ENCODE measurements at regions not wholly inside any gene's neighbourhood (a gene's known extent, or its start where the extent isn't known, plus 50 kb on each side); places are given as distances from the start of the nearest gene placed in this dataset.

DNA sequence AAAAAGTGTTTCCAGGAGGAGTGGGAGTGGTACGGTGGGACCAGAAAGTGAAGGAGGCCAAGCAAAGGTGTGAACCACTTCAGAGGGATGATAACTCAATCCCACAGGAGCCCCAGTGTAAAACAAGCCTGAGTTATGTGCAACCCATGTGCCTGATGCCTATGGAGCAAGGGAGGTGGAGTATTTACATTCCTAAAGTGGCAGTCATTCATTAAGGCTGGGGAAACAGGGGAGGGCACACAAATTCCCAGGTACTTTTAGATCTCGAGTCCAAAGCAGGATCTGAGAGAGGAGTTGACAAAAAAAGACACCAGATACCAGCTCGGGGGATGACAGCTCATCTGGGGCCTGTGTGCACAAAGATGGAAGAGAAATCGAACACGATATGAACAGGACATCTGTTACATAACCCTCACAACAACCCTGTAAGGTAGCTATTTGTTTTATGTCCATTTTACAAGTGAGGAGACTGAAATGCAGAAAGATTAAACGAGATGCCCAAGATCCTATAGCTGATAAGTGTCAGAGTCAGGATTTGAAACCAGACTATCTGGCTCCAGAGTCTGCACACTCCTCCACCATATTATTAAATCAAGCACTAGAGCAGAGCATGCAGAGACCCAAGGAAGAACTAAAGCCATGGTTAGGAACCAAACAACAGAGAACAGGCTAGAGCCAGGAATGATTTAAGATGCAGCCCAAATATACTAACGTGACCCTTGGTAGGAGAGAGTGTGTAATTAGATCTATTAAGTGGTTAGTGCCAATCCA, 91.9 kb upstream of the MAPK10 start:
- H3K36me3 ChIP-seq (ENCODE audit: control insufficient read depth in 4 of 4, insufficient read depth in 3 of 4, low read depth in 1 of 4, low read length in 3 of 4) = no peaks in the 10 kb centered on the region
- 52% methylated on average over 7 of the region's 7 CpGs for WGBS
- H3K9me3 ChIP-seq (ENCODE audit: control insufficient read depth in 4 of 4, low read length in 3 of 4) = no peaks in the 10 kb centered on the region
- H3K4me1 ChIP-seq (ENCODE audit: control insufficient read depth in 4 of 4, insufficient read depth in 4 of 4, low read length in 3 of 4) = no peaks in the 10 kb centered on the region
- H3K27me3 ChIP-seq (ENCODE audit: control insufficient read depth in 4 of 4, insufficient read depth in 4 of 4, low read length in 3 of 4) = peaks cover 0 to 5% (median 2%) of the 10 kb centered on the region in 4 donors
- no peak overlapping the region for H3K9ac ChIP-seq (ENCODE audit: low read depth in 1 of 2, low read length in 2 of 2)
- TF ChIP-seq JUND (IDR thresholded peaks at IDR 0.05) (no peak), HNF4G (IDR thresholded peaks at IDR 0.05) (no peak), GABPA (IDR thresholded peaks at IDR 0.05 in 1 of 2, conservative IDR thresholded peaks at IDR 0.05 in 1 of 2) (no peak), RAD21 (IDR thresholded peaks at IDR 0.05) (no peak), FOXA1 (IDR thresholded peaks at IDR 0.05) (no peak), TAF1 (conservative IDR thresholded peaks at IDR 0.05) (no peak), ATF3 (IDR thresholded peaks at IDR 0.05) (no peak), RXRA (IDR thresholded peaks at IDR 0.05) (no peak), EGR1 (IDR thresholded peaks at IDR 0.05; ENCODE audit: low read depth in 2 of 2) (no peak), ZBTB33 (IDR thresholded peaks at IDR 0.05) (no peak), SP1 (IDR thresholded peaks at IDR 0.05) (no peak), FOXA2 (IDR thresholded peaks at IDR 0.05) (no peak)
- TF ChIP-seq, protein P1, sequence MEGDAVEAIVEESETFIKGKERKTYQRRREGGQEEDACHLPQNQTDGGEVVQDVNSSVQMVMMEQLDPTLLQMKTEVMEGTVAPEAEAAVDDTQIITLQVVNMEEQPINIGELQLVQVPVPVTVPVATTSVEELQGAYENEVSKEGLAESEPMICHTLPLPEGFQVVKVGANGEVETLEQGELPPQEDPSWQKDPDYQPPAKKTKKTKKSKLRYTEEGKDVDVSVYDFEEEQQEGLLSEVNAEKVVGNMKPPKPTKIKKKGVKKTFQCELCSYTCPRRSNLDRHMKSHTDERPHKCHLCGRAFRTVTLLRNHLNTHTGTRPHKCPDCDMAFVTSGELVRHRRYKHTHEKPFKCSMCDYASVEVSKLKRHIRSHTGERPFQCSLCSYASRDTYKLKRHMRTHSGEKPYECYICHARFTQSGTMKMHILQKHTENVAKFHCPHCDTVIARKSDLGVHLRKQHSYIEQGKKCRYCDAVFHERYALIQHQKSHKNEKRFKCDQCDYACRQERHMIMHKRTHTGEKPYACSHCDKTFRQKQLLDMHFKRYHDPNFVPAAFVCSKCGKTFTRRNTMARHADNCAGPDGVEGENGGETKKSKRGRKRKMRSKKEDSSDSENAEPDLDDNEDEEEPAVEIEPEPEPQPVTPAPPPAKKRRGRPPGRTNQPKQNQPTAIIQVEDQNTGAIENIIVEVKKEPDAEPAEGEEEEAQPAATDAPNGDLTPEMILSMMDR (IDR thresholded peaks at IDR 0.05; ENCODE audit: low read depth, low read length, missing input control) = no peak
- TF ChIP-seq, protein P2, sequence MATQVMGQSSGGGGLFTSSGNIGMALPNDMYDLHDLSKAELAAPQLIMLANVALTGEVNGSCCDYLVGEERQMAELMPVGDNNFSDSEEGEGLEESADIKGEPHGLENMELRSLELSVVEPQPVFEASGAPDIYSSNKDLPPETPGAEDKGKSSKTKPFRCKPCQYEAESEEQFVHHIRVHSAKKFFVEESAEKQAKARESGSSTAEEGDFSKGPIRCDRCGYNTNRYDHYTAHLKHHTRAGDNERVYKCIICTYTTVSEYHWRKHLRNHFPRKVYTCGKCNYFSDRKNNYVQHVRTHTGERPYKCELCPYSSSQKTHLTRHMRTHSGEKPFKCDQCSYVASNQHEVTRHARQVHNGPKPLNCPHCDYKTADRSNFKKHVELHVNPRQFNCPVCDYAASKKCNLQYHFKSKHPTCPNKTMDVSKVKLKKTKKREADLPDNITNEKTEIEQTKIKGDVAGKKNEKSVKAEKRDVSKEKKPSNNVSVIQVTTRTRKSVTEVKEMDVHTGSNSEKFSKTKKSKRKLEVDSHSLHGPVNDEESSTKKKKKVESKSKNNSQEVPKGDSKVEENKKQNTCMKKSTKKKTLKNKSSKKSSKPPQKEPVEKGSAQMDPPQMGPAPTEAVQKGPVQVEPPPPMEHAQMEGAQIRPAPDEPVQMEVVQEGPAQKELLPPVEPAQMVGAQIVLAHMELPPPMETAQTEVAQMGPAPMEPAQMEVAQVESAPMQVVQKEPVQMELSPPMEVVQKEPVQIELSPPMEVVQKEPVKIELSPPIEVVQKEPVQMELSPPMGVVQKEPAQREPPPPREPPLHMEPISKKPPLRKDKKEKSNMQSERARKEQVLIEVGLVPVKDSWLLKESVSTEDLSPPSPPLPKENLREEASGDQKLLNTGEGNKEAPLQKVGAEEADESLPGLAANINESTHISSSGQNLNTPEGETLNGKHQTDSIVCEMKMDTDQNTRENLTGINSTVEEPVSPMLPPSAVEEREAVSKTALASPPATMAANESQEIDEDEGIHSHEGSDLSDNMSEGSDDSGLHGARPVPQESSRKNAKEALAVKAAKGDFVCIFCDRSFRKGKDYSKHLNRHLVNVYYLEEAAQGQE (IDR thresholded peaks at IDR 0.05) = no peak
- H3K4me3 ChIP-seq (ENCODE audit: low read depth in 1 of 3, low read length in 3 of 3) = peak overlapping the region in 1 of 3 donors; percentile 12
- no peak for DNase-seq (ENCODE audit: low spot score)
- H3K27ac ChIP-seq (ENCODE audit: low read depth in 1 of 2, low read length in 2 of 2) = no peak overlapping the region

GRCh38 chr4:86452422-86452891, 92.6 kb upstream of the MAPK10 start:
- no peak overlapping the region for H3K27ac ChIP-seq (ENCODE audit: low read depth in 1 of 2, low read length in 2 of 2)
- H3K4me3 ChIP-seq (ENCODE audit: low read depth in 1 of 3, low read length in 3 of 3) = peak overlapping the region in 1 of 3 donors; percentile 17
- no peak for DNase-seq (ENCODE audit: low spot score)
- no peak overlapping the region for H3K9ac ChIP-seq (ENCODE audit: low read depth in 1 of 2, low read length in 2 of 2)
- no peaks in the 10 kb centered on the region for H3K9me3 ChIP-seq (ENCODE audit: control insufficient read depth in 4 of 4, low read length in 3 of 4)
- H3K27me3 ChIP-seq (ENCODE audit: control insufficient read depth in 4 of 4, insufficient read depth in 4 of 4, low read length in 3 of 4) = peaks cover 0 to 5% (median 2%) of the 10 kb centered on the region in 4 donors
- no peaks in the 10 kb centered on the region for H3K4me1 ChIP-seq (ENCODE audit: control insufficient read depth in 4 of 4, insufficient read depth in 4 of 4, low read length in 3 of 4)
- TF ChIP-seq TAF1 (conservative IDR thresholded peaks at IDR 0.05) = no peak
- TF ChIP-seq, protein P2 (IDR thresholded peaks at IDR 0.05) = no peak
- no peak for TF ChIP-seq FOXA2 (IDR thresholded peaks at IDR 0.05)
- peak; percentile 49 for TF ChIP-seq YY1 (IDR thresholded peaks at IDR 0.05)
- WGBS = 75% methylated on average over 10 of the region's 10 CpGs
- H3K36me3 ChIP-seq (ENCODE audit: control insufficient read depth in 4 of 4, insufficient read depth in 3 of 4, low read depth in 1 of 4, low read length in 3 of 4) = no peaks in the 10 kb centered on the region
